SU-DHL-6 (cell line): ENCODE measurements at regions not wholly inside any gene's neighbourhood (a gene's known extent, or its start where the extent isn't known, plus 50 kb on each side); places are given as distances from the start of the nearest gene placed in this dataset.

Experiments
- H2AFZ ChIP-seq: fragments of 200-600 bp; sonication (generic); 2 replicates; pipeline ENCODE4 v1.6.1; 2014; ENCODE audit warnings: low read depth, mild to moderate bottlenecking, moderate library complexity, mixed read lengths, antibody characterized with exemption, low read length; ENCODE audit not compliant: severe bottlenecking
- H3F3A ChIP-seq: fragments of 200-600 bp; shearing (Covaris generic); 2 replicates; pipeline ENCODE4 v1.6.0; 2016; ENCODE audit warnings: antibody characterized with exemption, mild to moderate bottlenecking; ENCODE audit not compliant: insufficient read depth
- H3K27ac ChIP-seq: fragments of 200-600 bp; sonication (generic); 2 replicates; pipeline ENCODE4 v1.5.1; 2016; ENCODE audit warnings: low read depth, mild to moderate bottlenecking, low read length, moderate library complexity, mixed read lengths
- H3K27me3 ChIP-seq: fragments of 200-600 bp; sonication (generic), shearing (Covaris generic); 2 replicates; pipeline ENCODE4 v1.6.0; 2014; ENCODE audit warnings: mild to moderate bottlenecking, low read length
- H3K36me3 ChIP-seq: fragments of 200-600 bp; sonication (generic); 2 replicates; pipeline ENCODE4 v1.6.1; 2014; ENCODE audit warnings: mild to moderate bottlenecking, low read length, mixed read lengths
- H3K4me2 ChIP-seq: fragments of 300-600, 200-600 bp; shearing (Covaris generic), sonication (generic); 2 replicates; pipeline ENCODE4 v1.6.0; 2014; ENCODE audit warnings: low read length, low read depth, mild to moderate bottlenecking; ENCODE audit not compliant: poor library complexity, severe bottlenecking
- H3K4me3 ChIP-seq: fragments of 200-600 bp; sonication (generic); 2 replicates; pipeline ENCODE4 v1.5.1; 2014; ENCODE audit warnings: antibody characterized with exemption, low read length, mild to moderate bottlenecking, mixed read lengths; ENCODE audit not compliant: insufficient read depth, poor library complexity, severe bottlenecking
- H3K79me2 ChIP-seq: fragments of 200-600 bp; sonication (generic); 2 replicates; pipeline ENCODE4 v1.6.1; 2014; ENCODE audit warnings: mild to moderate bottlenecking, low read length, moderate library complexity; ENCODE audit not compliant: insufficient read depth
- H3K9ac ChIP-seq: fragments of 200-600 bp; sonication (generic); 2 replicates; pipeline ENCODE4 v1.7.0; 2014; ENCODE audit warnings: mild to moderate bottlenecking, low read length
- H3K9me2 ChIP-seq: fragments of 200-600 bp; sonication (generic); replicated peaks from 2 replicates; pipeline ENCODE4 v1.6.1; 2014; ENCODE audit warnings: low read length; ENCODE audit not compliant: insufficient read depth
- H3K9me3 ChIP-seq: fragments of 200-600 bp; sonication (generic); 2 replicates; pipeline ENCODE4 v1.6.1; 2014; ENCODE audit warnings: low read length, mixed read lengths; ENCODE audit not compliant: insufficient read depth
- H4K20me1 ChIP-seq: fragments of 200-600 bp; sonication (generic); 2 replicates; pipeline ENCODE4 v1.6.1; 2014; ENCODE audit warnings: low read depth, mild to moderate bottlenecking, antibody characterized with exemption, low read length, moderate library complexity, mixed read lengths
- CTCF ChIP-seq: fragments of 200-600 bp; sonication (generic); IDR thresholded peaks from one replicate; pipeline ENCODE4 v1.5.1; 2017; ENCODE audit warnings: antibody characterized with exemption, mild to moderate bottlenecking, low read length, moderate library complexity; ENCODE audit not compliant: insufficient read depth, poor library complexity, severe bottlenecking
- EZH2phosphoT487 ChIP-seq: fragments of 200-600 bp; sonication (generic), shearing (Covaris generic); conservative IDR thresholded peaks from 2 replicates; pipeline ENCODE4 v1.6.1; 2018; ENCODE audit warnings: mild to moderate bottlenecking, antibody characterized with exemption, low read length, moderate library complexity, mixed read lengths

GRCh38 chr3:35883929-35884328 lies 244.6 kb downstream of the ARPP21 start:
- Histone ChIP-seq H3K9ac (no peak overlapping the region), H3K27ac (no peak overlapping the region), H3K4me3 (no peak overlapping the region), H3K27me3 (no peaks in the 10 kb centered on the region), H3K4me2 (no peak overlapping the region), H3K36me3 (no peaks in the 10 kb centered on the region), H3K9me3 (peaks cover 25% of the 10 kb centered on the region; the same call in 1 of the 2 replicates), H3K9me2 (no peaks in the 10 kb centered on the region), H2AFZ (no peak overlapping the region), H4K20me1 (no peaks in the 10 kb centered on the region), H3F3A (no peaks in the 10 kb centered on the region), H3K79me2 (no peaks in the 10 kb centered on the region)
- no peak for TF ChIP-seq CTCF
- no peak for TF ChIP-seq EZH2phosphoT487

GRCh38 chr3:35894735-35895134 lies 255.4 kb downstream of the ARPP21 start:
- Histone ChIP-seq H2AFZ (no peak overlapping the region), H3K79me2 (no peaks in the 10 kb centered on the region), H3K9ac (no peak overlapping the region), H3K9me3 (peaks cover 17% of the 10 kb centered on the region), H3K27me3 (no peaks in the 10 kb centered on the region), H3K27ac (no peak overlapping the region), H4K20me1 (no peaks in the 10 kb centered on the region), H3K4me2 (no peak overlapping the region), H3K9me2 (no peaks in the 10 kb centered on the region), H3K36me3 (no peaks in the 10 kb centered on the region), H3F3A (no peaks in the 10 kb centered on the region), H3K4me3 (no peak overlapping the region)
- TF ChIP-seq CTCF (no peak), EZH2phosphoT487 (no peak)

- Histone ChIP-seq H3K4me3 (no peak overlapping the region), H3K4me2 (no peak overlapping the region), H2AFZ (no peak overlapping the region), H3K36me3 (no peaks in the 10 kb centered on the region), H3K9ac (no peak overlapping the region), H3K27me3 (no peaks in the 10 kb centered on the region), H3K9me3 (peaks cover 13% of the 10 kb centered on the region), H3K9me2 (no peaks in the 10 kb centered on the region), H3K27ac (no peak overlapping the region), H3K79me2 (no peaks in the 10 kb centered on the region), H3F3A (no peaks in the 10 kb centered on the region), H4K20me1 (no peaks in the 10 kb centered on the region)
- TF ChIP-seq CTCF (no peak), EZH2phosphoT487 (no peak)
Measured at GRCh38 chr3:35899245-35899644, 259.9 kb downstream of the ARPP21 start.
